GM12875 (cell line): ENCODE measurements at regions not wholly inside any gene's neighbourhood (a gene's known extent, or its start where the extent isn't known, plus 50 kb on each side); places are given as distances from the start of the nearest gene placed in this dataset.

Experiments
- H3K4me3 ChIP-seq: one replicate; pipeline ENCODE4 v1.5.1; 2011; ENCODE audit warnings: low read depth, low read length, control low read depth
- TF ChIP-seq, protein P1 (sequence below): IDR thresholded peaks from 2 replicates; pipeline ENCODE4 v1.5.1; 2011; ENCODE audit warnings: low read depth, mild to moderate bottlenecking, control low read depth, inconsistent platforms, low read length, moderate library complexity, borderline replicate concordance; ENCODE audit not compliant: insufficient read depth

DNA sequence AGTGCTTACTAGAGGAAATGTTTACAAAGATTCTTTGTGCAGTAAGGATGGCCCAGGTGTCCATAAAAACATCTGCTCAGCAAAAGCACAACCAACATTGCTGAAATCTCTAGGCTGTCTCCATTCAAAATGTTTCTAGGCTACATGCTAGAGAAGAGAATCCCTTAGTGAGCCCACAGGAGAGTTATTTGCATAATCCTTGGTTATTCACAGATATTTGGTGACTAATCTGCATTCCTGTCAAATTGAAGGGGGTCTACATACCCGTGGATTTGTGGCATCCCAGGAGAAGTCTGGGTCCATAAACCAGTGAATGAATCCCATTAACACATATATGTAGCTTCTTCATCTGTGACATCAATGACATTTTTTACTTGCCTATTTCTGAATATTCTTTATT lies 261.3 kb upstream of the ESRRG start:
- TF ChIP-seq, protein P1, sequence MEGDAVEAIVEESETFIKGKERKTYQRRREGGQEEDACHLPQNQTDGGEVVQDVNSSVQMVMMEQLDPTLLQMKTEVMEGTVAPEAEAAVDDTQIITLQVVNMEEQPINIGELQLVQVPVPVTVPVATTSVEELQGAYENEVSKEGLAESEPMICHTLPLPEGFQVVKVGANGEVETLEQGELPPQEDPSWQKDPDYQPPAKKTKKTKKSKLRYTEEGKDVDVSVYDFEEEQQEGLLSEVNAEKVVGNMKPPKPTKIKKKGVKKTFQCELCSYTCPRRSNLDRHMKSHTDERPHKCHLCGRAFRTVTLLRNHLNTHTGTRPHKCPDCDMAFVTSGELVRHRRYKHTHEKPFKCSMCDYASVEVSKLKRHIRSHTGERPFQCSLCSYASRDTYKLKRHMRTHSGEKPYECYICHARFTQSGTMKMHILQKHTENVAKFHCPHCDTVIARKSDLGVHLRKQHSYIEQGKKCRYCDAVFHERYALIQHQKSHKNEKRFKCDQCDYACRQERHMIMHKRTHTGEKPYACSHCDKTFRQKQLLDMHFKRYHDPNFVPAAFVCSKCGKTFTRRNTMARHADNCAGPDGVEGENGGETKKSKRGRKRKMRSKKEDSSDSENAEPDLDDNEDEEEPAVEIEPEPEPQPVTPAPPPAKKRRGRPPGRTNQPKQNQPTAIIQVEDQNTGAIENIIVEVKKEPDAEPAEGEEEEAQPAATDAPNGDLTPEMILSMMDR: no peak
- H3K4me3 ChIP-seq: no peak overlapping the region

DNA sequence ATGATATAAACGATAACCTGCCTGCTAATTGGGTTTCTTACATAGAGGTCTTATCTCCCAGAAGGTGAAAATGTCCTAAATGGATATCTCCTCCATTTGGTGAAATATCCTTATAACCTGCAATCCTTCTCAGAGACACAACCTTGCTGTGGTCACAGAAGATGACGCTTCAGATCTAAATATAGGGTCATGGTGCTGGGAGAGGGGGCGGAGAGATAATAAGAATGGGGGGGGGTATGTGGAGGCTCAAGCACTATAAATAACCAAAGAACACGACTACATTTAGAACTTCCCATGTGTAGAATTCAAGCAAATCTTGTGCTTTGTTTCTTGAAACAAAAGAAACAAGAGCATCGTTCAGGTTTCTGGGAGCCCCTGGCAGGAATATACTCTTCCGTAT lies 260.6 kb upstream of the ESRRG start:
- TF ChIP-seq, protein P1: no peak
- H3K4me3 ChIP-seq: no peak overlapping the region

DNA sequence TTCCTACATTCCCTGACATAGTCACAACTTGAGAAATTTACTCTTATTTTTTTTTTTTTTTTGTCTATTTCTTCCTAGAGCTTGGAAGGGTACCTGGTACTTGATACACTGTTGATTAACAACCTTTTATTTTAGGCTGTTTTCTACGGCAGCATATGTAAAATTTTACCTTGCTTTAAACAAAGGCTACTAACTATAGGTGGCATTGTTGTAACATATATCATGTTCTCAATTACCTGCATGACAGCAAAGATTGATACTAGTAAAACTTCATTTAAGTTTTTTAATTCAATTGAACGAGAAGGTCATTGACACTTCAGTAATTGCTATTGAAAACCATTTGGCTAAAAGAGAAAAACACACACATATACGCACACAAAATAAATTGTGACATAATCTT lies 238.3 kb upstream of the ESRRG start:
- TF ChIP-seq, protein P1: no peak

DNA sequence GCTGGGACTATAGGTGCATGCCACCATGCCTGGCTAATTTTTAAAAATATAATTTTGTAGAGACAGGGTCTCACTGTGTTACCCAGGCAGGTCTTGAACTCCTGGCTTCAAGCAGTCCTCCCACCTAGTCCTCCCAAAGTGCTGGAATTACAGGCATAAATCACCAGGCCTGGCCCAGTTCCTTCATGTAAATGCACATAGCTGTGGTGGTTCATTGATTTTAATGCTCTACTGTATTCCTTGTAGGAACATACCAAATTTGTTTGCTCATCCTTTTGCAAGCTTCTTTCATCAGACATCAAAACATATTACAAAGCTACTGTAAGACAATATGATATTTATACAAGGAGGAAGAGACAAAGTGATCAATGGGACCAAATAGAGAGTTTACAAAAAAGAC lies 237.5 kb upstream of the ESRRG start:
- TF ChIP-seq, protein P1: no peak
- no peak overlapping the region for H3K4me3 ChIP-seq

More for the DNA sequence above, 238.3 kb upstream of the ESRRG start:
- no peak overlapping the region for H3K4me3 ChIP-seq

DNA sequence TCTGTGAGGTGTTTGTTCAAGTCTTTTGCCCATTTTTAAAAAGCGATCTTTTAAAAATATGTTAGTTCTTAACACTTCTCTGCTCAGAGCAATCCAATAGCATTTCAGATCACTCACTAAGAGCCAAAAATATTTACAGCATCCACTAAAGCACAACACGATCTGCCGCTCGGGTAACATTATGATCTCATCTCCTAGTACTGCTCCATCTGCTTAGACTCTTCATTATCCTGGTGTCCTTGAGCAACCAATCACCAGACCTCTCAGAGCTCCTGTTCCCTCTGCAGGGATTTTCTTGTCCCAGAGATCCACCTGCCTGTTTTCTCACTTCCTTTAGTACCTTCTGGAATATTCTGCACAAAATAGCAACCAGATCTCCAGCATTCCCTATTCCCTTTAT lies 235.3 kb upstream of the ESRRG start:
- TF ChIP-seq, protein P1: no peak
- H3K4me3 ChIP-seq: no peak overlapping the region

DNA sequence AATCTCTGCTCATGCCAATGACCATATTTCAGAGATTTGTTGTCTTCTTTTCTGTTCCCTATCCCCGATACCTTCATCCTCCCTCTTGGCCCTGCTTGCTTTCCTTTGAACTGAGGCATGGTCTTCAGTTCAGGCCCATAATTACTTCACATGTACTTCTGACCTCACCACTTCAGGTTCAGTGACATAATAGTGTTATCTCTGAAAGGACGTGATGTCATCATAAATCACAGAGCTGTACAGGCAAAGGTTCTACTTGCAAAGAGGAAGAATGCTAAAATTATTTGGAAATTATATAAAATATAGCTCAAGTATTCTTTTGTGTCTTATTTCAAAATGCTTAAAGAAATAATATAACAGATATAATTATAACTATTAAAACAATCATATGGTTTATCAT lies 230.3 kb upstream of the ESRRG start:
- H3K4me3 ChIP-seq: no peak overlapping the region
- TF ChIP-seq, protein P1: no peak

DNA sequence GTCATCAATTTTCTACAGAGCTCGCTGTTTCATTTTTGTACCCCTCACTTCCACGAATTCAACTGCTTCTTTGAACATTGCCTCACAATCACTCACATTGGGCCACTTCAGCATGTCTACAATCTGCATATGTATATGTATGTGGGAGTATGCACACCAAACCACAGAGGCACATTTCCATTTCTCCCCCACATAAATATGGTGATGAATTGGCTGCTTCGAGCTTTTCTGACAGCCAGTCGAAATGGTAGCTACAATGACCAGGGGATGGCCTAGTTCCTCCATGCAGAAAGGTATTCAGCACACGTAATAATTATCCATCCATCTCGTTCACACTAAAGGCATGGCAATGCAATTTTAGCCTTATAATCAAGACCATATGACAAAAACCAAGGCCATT lies 229.6 kb upstream of the ESRRG start:
- no peak overlapping the region for H3K4me3 ChIP-seq
- TF ChIP-seq, protein P1: no peak
